GM21528 (cell line): ENCODE measurements at regions not wholly inside any gene's neighbourhood (a gene's known extent, or its start where the extent isn't known, plus 50 kb on each side); places are given as distances from the start of the nearest gene placed in this dataset.

Experiments
- ATAC-seq: cut with Tn5 transposase; IDR thresholded peaks from one replicate; pipeline ENCODE4 v1.9.1; 2021; ENCODE audit warnings: mild to moderate bottlenecking, moderate library complexity; ENCODE audit not compliant: unreplicated experiment, low FRiP score

GRCh38 chr15:46461416-46461815, 826.6 kb downstream of the SQOR start:
- no peak for ATAC-seq

- ATAC-seq = no peak
These were observed 832.2 kb downstream of the SQOR start for GRCh38 chr15:46467041-46467440.

GRCh38 chr15:46471096-46471495, 836.3 kb downstream of the SQOR start:
- no peak for ATAC-seq

- ATAC-seq = no peak
These were observed 854.4 kb downstream of the SQOR start for GRCh38 chr15:46489276-46489675.

- no peak for ATAC-seq
These were observed 861.8 kb downstream of the SQOR start for GRCh38 chr15:46496491-46497115.

- no peak for ATAC-seq
These were observed 867.8 kb downstream of the SQOR start for GRCh38 chr15:46502667-46503066.

GRCh38 chr15:46518381-46518780, 883.6 kb downstream of the SQOR start:
- no peak for ATAC-seq

- no peak for ATAC-seq
These were observed 888.9 kb downstream of the SQOR start for GRCh38 chr15:46523701-46524100.

- no peak for ATAC-seq
These were observed 891.3 kb downstream of the SQOR start for GRCh38 chr15:46525984-46526725.

GRCh38 chr15:46526726-46527110, 891.9 kb downstream of the SQOR start:
- no peak for ATAC-seq

- ATAC-seq = no peak
These were observed 908.8 kb downstream of the SQOR start for GRCh38 chr15:46543626-46544025.

- no peak for ATAC-seq
These were observed 914.2 kb downstream of the SQOR start for GRCh38 chr15:46548989-46549388.

GRCh38 chr15:46552316-46552715, 917.5 kb downstream of the SQOR start:
- ATAC-seq = no peak

- ATAC-seq = no peak
These were observed 920.7 kb downstream of the SQOR start for GRCh38 chr15:46555547-46555946.

- ATAC-seq = no peak
These were observed 921.2 kb downstream of the SQOR start for GRCh38 chr15:46556010-46556409.

- ATAC-seq = no peak
These were observed 921.9 kb downstream of the SQOR start for GRCh38 chr15:46556559-46557379.

GRCh38 chr15:46567968-46568367, 933.1 kb downstream of the SQOR start:
- no peak for ATAC-seq

- ATAC-seq = no peak
These were observed 935.0 kb downstream of the SQOR start for GRCh38 chr15:46569781-46570180.

- ATAC-seq = no peak
These were observed 942.0 kb downstream of the SQOR start for GRCh38 chr15:46576646-46577395.

- ATAC-seq = no peak
These were observed 942.9 kb downstream of the SQOR start for GRCh38 chr15:46577767-46578166.

- no peak for ATAC-seq
These were observed 945.7 kb downstream of the SQOR start for GRCh38 chr15:46580487-46580886.
